ENCODE measurements at regions not wholly inside any gene's neighbourhood (a gene's known extent, or its start where the extent isn't known, plus 50 kb on each side); places are given as distances from the start of the nearest gene placed in this dataset.
"Not testable (repeated sequence)": the region's sequence is repeated elsewhere in the genome, so short reads cannot be mapped to it uniquely, and the experiment has no call there.

DNA sequence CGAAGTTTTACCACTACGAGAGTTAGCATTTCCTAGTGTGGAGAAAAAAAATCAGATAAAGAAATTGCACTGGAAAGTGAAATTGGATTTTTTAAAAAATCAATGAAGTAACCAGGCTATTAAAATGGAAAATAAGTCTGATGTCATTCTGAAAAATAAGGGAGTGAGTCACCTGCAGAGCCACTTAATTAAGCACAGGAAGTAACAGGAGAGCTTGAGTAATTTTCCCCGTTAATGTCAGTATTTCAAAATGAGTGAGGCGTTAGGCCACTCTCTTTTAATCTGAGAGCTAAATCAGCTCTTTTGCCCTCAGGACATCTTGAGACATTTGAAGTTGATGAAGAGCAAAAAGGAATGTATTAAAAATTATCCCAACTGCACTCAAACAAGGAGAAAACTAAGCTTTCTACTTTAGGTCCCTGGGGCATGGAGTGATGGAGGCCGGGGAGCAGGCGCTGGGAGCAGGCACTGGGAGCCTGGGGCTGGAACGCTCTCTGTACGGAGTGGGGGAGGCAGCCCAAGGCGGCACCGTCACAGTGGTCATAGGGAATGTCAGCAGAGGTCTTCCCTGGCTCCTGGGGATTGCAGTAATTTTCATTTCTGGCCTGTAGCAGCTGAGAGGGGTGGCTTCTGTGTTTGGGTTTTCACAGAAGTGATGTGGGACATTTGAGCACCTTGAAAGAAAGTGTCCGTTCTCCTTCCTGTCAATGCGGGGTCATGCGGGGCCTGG lies 194.6 kb downstream of the BCL2L11 start:
- TF ChIP-seq ZNF274 (IDR thresholded peaks at IDR 0.05; ENCODE audit: low read depth, low read length); YY1 (IDR thresholded peaks at IDR 0.05; ENCODE audit: insufficient read depth, insufficient read length); SUZ12 (IDR thresholded peaks at IDR 0.05; ENCODE audit: extremely low read depth, insufficient read depth, insufficient read length): not testable (repeated sequence)

Data from NT2/D1 (cell line).